ENCODE measurements at regions not wholly inside any gene's neighbourhood (a gene's known extent, or its start where the extent isn't known, plus 50 kb on each side); places are given as distances from the start of the nearest gene placed in this dataset.

GRCh38 chr22:22951035-22951434, 63.4 kb downstream of the IGLL5 start:
- TF ChIP-seq EZH2 (IDR thresholded peaks at IDR 0.05; ENCODE audit: borderline replicate concordance, low read depth, low read length, severe bottlenecking) (no peak), CTCF (IDR thresholded peaks at IDR 0.05; ENCODE audit: borderline replicate concordance, extremely low read depth, low read length, poor library complexity, severe bottlenecking) (no peak)
- H3K4me2 ChIP-seq (ENCODE audit: insufficient read depth, low read length), result no peak overlapping the region
- H3K9ac ChIP-seq (ENCODE audit: low read depth, low read length), result no peak overlapping the region
- H3K27me3 ChIP-seq (ENCODE audit: insufficient read depth, low read length, poor library complexity), result no peaks in the 10 kb centered on the region
- no peaks in the 10 kb centered on the region for H3K9me3 ChIP-seq (ENCODE audit: insufficient read depth, low read length, severe bottlenecking)
- no peaks in the 10 kb centered on the region for H3K79me2 ChIP-seq (ENCODE audit: insufficient read depth, low read length)
- H3K27ac ChIP-seq (ENCODE audit: low read length), result peak overlapping the region; percentile 42
- ATAC-seq (ENCODE audit: insufficient read depth, low read depth) (0 out of 3 replicates have a peak, but pooled peaks have one; percentile 12), DNase-seq (no peak)
- peaks cover 53% of the 10 kb centered on the region for H3K4me1 ChIP-seq (ENCODE audit: insufficient read depth, low read length)
- H3K36me3 ChIP-seq (ENCODE audit: insufficient read depth, low read length), result no peaks in the 10 kb centered on the region
- no peak overlapping the region for H2AFZ ChIP-seq (ENCODE audit: low read depth, low read length)
- H4K20me1 ChIP-seq (ENCODE audit: insufficient read depth, low read length), result no peaks in the 10 kb centered on the region
- H3K4me3 ChIP-seq (ENCODE audit: low read depth in 1 of 2, low read length in 2 of 2), result no peak overlapping the region

GRCh38 chr22:22952531-22953280, 65.1 kb downstream of the IGLL5 start:
- H3K27me3 ChIP-seq (ENCODE audit: insufficient read depth, low read length, poor library complexity), result no peaks in the 10 kb centered on the region
- no peaks in the 10 kb centered on the region for H3K9me3 ChIP-seq (ENCODE audit: insufficient read depth, low read length, severe bottlenecking)
- H2AFZ ChIP-seq (ENCODE audit: low read depth, low read length), result no peak overlapping the region
- DNase-seq (peak; percentile 54), ATAC-seq (ENCODE audit: insufficient read depth, low read depth) (0 out of 3 replicates have a peak, but pooled peaks have one; percentile 12)
- no peak for TF ChIP-seq EZH2 (IDR thresholded peaks at IDR 0.05; ENCODE audit: borderline replicate concordance, low read depth, low read length, severe bottlenecking)
- no peak for TF ChIP-seq CTCF (IDR thresholded peaks at IDR 0.05; ENCODE audit: borderline replicate concordance, extremely low read depth, low read length, poor library complexity, severe bottlenecking)
- no peaks in the 10 kb centered on the region for H3K79me2 ChIP-seq (ENCODE audit: insufficient read depth, low read length)
- H3K9ac ChIP-seq (ENCODE audit: low read depth, low read length), result no peak overlapping the region
- peaks cover 53% of the 10 kb centered on the region for H3K4me1 ChIP-seq (ENCODE audit: insufficient read depth, low read length)
- no peaks in the 10 kb centered on the region for H3K36me3 ChIP-seq (ENCODE audit: insufficient read depth, low read length)
- peak overlapping the region; percentile 22; the same call in 1 of the 2 replicates for H3K27ac ChIP-seq (ENCODE audit: low read length)
- H4K20me1 ChIP-seq (ENCODE audit: insufficient read depth, low read length), result no peaks in the 10 kb centered on the region
- H3K4me3 ChIP-seq (ENCODE audit: low read depth in 1 of 2, low read length in 2 of 2), result no peak overlapping the region
- H3K4me2 ChIP-seq (ENCODE audit: insufficient read depth, low read length), result no peak overlapping the region

GRCh38 chr22:22953791-22954190, 66.2 kb downstream of the IGLL5 start:
- DNase-seq, result no peak
- Histone ChIP-seq H3K27ac (ENCODE audit: low read length) (peak overlapping the region; percentile 45), H3K4me3 (ENCODE audit: low read depth in 1 of 2, low read length in 2 of 2) (no peak overlapping the region), H2AFZ (ENCODE audit: low read depth, low read length) (no peak overlapping the region), H4K20me1 (ENCODE audit: insufficient read depth, low read length) (no peaks in the 10 kb centered on the region), H3K4me1 (ENCODE audit: insufficient read depth, low read length) (peaks cover 53% of the 10 kb centered on the region), H3K9me3 (ENCODE audit: insufficient read depth, low read length, severe bottlenecking) (no peaks in the 10 kb centered on the region), H3K4me2 (ENCODE audit: insufficient read depth, low read length) (no peak overlapping the region), H3K79me2 (ENCODE audit: insufficient read depth, low read length) (no peaks in the 10 kb centered on the region), H3K27me3 (ENCODE audit: insufficient read depth, low read length, poor library complexity) (no peaks in the 10 kb centered on the region), H3K36me3 (ENCODE audit: insufficient read depth, low read length) (no peaks in the 10 kb centered on the region), H3K9ac (ENCODE audit: low read depth, low read length) (no peak overlapping the region)
- ATAC-seq (ENCODE audit: insufficient read depth, low read depth), result no peak
- no peak for TF ChIP-seq EZH2 (IDR thresholded peaks at IDR 0.05; ENCODE audit: borderline replicate concordance, low read depth, low read length, severe bottlenecking)
- TF ChIP-seq CTCF (IDR thresholded peaks at IDR 0.05; ENCODE audit: borderline replicate concordance, extremely low read depth, low read length, poor library complexity, severe bottlenecking), result no peak

All from DND-41 (cell line).